ENCODE measurements at regions not wholly inside any gene's neighbourhood (a gene's known extent, or its start where the extent isn't known, plus 50 kb on each side); places are given as distances from the start of the nearest gene placed in this dataset.
"Not testable (repeated sequence)": the region's sequence is repeated elsewhere in the genome, so short reads cannot be mapped to it uniquely, and the experiment has no call there.

DNA sequence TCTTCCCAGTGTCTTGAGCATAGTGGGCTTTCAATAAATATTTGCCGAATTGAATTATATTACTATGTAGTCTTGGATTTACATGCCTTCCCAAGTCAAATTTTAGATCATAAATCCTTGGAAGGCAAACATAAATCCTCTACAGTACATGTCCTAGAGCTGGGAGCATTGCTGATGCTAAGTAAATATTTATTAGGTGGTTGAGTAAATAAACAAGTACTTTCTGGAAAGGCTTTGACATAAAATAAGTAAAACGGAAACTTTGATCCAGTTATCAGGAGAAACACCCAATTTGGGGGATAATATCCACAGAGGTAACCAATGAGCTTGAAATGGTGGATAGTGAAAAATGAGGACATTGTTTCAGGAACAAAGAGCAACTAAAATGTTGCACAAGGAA, 162.8 kb upstream of the SVIL start:
- DNase-seq (ENCODE audit: low read depth, low spot score): no peak

DNA sequence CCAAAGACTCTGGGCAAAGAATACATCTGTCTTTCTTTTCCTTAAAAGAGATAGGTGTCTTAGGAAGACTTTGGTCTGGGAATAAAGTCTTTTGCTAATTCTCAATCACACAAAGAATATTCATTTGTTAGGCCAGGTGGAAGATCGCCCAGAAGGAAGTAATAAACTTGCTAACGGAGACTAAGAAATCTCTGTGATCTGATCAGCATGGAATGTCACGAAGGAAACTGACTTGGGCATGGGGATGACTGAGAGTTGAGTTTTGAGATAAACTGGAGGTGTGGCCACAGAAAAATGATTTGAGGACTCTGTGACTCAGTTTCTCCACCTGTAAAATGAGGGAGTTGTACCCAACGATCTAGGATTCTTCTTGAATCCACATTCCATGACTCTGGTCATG, 161.1 kb upstream of the SVIL start:
- peak; percentile 75 for DNase-seq (ENCODE audit: low read depth, low spot score)

DNA sequence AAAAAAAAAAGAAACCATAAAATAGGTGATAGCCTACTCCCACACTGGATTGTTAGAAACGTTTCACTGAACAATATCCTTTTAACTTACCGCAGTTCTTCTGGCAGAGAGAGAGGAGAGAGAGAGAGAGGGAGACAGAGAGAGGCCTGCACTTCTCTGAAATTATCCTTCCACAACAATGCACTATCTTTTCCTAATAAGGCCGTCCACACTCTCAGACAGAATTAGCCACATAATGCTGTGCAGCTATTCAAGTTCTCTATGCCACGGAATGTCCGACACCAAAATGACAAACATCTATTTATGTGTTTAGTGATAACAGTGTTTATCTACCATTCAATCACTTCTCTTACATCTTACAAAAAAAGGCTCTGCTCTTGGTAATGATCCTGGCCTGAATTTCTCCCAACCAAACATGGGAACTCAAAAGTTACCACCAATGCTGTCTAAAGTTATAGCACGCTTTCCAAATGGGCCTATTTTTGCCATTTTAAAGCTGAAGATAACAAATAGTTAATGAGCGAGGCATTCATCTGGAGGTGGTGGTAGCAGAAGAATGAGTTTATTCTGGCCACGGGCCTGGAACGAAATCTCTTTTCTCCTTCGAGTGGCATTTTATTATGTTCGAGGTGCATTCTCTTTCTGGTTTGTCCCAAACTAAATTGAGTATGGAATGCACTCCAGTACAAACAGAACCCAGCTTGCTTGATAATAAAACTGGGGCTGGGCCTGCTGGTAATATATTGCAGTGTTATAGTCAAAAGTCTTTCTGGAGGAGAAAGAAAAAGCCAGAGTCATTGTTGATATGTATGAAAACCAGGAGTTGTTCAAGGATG, 160.2 kb upstream of the SVIL start:
- DNase-seq (ENCODE audit: low read depth, low spot score): peak; percentile 90

DNA sequence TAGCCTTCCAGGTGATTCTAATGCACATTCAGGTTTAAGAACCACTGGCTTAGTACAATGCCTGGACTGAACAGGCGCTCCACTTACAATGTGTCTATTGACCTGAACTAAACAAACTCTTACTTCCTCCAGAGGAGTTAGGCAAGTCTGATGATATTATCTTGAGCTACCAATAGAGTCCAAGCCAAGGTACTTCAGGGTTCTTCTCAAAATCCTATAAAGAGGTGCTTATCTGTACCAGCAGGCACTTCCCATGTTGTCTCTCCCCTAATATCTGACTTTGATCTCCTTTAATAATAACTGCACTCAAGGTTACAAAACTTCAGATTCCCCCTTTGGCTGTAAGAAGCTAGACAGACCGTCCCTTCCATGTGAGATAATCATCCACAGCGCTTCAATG, 157.0 kb upstream of the SVIL start:
- no peak for DNase-seq (ENCODE audit: low read depth, low spot score)

DNA sequence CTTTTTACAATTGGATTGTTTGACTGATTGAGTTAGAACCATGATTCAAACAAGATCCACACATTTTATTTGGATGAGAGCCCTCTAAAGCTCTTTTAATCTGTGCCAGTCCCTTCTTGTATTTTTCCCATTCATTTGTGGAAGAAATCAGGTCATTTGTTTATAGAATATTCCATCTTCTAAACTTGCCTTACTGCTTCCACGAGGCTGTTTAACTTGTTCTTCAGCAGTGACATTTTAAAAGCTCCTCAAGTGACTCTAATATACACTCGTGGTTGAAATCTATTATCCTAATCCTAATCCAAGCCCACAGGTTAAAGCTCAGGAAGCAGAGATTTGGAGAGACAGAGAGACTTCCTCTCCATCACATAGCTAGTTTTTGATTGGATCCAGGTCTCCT, 155.4 kb upstream of the SVIL start:
- DNase-seq (ENCODE audit: low read depth, low spot score): no peak

DNA sequence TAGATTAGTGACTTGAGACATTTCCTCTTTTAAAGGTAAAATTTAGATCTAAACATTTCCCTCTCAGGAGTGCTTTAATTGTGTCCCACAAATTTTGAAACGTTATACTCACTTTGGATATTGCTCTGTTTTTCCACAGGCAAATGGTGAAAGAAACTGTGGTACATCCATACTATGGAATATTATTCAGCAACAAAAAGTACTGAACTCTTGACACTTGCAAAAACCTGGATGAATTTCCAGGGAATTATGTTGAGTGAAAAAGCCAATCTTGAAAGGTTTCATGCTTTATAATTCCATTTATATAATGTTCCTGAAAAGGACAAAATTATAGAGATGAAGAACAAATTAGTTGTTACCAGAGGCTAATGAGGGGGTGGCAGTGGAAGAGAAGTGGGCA, 153.3 kb upstream of the SVIL start:
- no peak for DNase-seq (ENCODE audit: low read depth, low spot score)

DNA sequence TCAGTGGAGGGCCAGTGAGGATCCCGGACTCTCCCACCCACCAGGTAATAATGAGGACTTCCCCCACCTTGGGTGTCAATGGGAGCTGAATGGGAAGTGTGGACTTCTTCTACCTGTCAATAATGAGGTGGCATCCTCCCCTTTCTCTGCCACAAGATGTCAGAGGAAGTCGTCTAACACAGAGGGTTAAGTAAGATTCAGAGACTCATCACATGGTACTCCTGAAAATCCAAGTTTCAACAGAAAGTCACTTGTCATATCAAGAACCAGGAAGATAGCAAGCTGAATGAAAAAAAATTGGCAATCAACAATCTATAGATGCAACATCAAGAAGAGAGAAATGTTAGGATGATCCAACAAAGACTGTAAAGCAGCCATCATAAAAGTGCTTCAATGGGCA, 150.9 kb upstream of the SVIL start:
- DNase-seq (ENCODE audit: low read depth, low spot score): no peak

DNA sequence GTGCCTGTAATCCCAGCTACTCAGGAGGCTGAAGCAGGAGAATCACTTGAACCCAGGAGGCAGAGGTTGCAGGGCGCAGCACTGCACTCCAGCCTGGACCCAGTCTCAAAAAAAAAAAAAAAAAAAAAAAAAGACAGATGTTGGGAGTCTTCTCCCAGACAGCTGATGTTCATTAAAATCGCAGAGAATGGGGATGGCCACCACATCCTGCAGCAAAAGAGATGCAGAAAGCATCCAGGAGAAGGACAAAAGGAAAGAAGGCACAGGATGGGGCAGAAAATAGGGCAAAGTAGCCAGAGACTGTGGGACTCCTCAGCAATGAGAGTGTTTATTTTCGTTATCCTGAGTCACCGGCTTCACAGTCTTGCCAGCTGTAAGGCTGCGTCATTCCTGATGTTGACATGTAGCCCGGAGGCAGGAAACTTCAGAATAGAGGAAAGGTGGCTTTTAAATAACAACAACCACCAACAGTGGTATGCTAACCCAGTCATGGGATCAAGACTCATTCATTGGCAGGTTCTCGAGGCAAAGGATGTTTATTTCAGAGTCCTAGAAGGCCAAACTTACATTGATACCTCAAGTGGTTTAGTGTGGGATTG, 149.5 kb upstream of the SVIL start:
- peak; percentile 97 for DNase-seq (ENCODE audit: low read depth, low spot score)

DNA sequence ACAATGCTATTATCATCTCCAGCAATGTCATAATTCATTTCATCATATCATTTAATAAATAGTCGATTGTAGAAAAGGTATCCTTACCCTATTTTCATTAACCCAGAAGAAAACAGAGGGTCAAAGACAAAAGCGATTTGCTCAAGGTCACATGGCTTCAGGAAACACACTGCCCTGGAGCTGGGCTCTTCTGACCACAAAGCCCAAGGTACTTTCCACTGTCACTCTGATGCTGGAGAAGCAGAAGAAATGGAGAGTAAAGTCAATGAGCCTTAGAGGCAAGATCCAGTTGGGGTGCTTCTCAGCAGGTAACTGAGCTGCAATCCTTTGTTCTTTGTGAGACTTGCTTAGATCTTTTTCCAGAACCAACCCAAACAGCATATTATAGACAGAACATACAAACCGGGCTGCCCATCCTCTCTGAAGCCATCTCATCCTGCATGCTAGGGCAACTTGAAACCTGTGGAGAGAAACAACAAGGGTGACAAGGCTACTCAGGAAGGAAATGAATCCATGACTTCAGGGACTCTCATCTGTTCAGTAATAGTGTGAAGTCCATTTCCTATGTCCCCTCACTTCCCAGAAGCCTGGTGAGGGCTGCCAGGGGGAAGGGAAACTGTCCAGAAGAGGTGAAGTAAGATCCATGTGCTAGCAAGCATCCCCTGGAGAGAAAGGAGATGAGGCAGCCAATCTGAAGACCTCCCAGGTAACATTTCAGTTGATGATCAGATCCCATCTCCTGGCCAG, 148.6 kb upstream of the SVIL start:
- DNase-seq (ENCODE audit: low read depth, low spot score): no peak

DNA sequence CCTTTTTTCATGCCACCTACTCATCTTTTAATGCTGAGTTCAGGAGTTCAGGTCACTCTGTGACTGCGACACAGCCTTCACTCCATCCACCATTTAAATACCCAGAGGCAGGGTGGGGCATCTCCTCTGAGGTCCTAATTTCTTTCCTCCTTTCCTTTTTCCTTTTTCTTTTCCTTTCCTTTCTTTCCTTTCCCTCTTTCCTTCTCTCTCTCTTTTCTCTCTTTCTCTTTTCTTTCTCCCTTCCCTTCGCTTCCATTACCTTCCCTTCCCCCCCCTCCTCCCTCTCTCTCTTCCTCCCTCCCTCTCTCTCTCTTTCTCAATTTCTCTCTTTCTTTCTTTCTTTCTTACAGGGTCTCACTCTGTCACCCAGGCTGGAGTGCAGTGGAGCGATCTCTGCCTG, 145.9 kb upstream of the SVIL start:
- DNase-seq (ENCODE audit: low read depth, low spot score): no peak

DNA sequence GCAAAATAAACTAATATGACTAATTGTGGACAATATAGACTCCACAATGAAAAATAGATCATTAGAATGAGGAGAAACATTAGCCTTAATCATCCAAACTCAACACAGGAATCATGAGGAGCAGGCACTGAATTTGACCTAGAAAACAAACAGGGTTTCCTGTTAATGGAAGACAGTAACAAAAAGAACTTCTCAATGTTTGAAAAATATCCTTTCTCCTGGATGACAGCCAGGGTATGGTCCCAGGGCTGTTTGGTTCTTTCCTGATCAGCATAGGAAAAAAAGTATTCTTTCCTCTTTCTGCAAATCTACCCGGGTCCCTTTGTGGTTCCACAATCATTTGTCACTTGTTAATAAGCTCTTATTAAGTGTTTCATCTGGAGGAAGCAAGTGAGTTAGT, 145.3 kb upstream of the SVIL start:
- DNase-seq (ENCODE audit: low read depth, low spot score): no peak

DNA sequence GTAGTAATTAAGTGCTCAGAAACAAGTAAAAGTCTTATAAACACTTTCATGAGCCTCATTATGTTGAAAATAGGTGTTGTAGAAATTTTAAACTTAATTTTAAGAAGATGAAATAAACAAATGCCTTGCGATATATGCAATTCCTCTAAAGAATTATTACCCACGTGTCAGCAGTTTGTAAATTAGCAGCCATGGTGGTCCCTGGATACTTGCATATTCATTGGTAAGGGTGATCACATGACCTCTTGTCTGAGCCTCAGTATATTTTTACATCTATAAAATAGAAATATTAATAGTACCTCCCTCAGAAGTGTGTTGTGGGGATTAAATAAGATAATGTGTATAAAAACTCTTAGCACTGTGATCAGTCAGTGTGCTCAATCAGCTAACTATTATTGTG, 141.5 kb upstream of the SVIL start:
- no peak for DNase-seq (ENCODE audit: low read depth, low spot score)

DNA sequence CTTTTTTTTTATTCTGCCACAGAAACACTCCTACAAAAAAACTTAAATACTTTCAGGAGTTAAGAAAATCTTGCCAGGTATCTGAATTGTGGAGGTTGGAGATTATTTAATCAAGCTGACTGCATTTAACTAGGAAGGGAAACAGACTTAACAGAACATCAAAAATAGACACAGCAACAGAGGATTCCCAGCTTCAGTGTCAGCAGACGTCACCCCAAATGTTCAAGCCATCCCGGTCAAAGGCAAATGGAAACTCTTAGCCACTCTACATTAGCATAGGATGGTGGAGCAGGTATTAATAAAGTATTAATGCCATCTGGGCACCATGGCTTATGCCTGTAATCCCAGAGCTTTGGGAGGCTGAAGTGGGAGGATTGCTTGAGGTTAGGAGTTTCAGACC, 139.7 kb upstream of the SVIL start:
- no peak for DNase-seq (ENCODE audit: low read depth, low spot score)

DNA sequence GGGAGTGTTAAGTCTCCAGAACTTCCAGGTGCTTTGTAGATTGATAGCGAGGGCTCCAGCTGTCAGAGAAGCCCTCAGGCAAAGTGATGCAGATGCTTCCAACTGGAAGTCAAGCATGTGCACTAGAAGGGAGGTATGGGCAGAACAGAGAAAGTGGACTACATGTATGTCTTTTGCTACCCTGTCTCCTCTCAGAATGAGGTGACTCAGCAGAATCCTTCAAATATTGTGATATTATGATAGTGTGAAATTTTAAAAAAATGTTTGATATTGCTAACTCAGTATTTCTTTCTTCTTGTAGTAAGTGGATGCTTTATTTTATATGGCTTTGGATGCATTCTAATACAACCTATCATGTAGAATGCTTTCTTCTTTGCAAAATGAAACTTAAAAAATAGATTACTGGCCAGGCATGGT, 138.9 kb upstream of the SVIL start:
- DNase-seq (ENCODE audit: low read depth, low spot score): no peak

DNA sequence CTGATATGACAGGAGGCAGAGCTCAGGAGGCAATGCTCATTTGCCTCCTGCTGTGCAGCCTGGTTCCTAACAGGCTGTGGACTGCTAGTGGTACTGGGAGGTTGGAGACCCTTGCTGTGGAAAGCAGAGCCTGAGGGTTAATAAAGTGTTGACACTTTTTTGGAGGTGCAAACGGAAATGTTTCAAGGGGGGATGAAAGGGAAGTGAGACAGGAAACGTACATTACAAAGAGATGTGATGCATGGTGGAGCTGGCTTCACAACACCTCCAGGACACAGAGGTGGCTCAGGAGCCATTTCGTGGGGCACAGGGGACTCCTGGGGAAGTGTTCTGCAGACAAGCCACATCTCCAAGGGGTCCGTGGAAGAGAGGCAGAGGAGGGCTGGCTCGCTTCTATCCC, 137.6 kb upstream of the SVIL start:
- DNase-seq (ENCODE audit: low read depth, low spot score): no peak

DNA sequence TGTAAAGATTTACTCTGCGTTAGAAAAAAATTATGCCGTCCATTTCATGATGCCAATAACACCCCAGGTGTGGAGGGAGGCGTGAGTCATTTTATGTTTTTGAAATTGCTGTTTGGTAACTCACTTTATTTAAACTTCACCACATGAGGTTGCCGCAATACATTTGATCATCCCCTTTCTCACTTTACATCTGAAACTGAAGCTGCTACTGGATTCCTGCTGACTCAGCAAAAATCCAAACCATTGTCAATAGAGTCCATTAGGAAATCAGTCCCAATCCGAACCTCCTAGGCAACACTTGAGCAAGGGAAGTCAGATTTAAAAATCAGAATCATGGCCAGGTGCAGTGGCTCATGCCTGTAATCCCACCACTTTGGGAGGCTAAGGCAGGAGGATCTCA, 136.6 kb upstream of the SVIL start:
- DNase-seq (ENCODE audit: low read depth, low spot score): no peak

DNA sequence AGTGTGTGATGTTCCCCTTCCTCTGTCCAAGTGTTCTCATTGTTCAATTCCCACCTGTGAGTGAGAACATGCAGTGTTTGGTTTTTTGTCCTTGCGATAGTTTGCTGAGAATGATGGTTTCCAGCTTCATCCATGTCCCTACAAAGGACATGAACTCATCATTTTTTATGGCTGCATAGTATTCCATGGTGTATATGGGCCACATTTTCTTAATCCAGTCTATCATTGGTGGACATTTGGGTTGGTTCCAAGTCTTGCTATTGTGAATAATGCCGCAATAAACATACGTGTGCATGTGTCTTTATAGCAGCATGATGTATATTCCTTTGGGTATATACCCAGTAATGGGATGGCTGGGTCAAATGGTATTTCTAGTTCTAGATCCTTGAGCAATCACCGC, 134.5 kb upstream of the SVIL start:
- not testable (repeated sequence) for DNase-seq (ENCODE audit: low read depth, low spot score)

DNA sequence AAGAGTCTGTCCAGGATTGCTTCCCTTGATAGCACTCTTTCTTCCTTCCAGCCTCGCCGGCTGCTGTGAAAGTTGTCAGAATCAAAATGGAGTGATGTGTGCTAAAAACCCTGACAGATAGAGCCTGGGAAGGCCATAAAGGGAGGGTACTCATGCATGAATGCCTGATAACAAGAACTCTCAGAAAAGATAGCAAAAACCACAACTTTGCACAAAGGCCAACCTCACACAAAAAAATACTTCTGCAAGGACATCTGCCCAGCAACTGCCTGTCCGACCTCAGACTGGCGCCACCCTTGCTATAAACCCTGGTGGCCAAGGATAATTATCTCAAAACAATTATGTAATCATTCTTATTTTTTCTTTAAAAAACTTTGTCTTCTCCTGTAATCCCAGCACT, 133.2 kb upstream of the SVIL start:
- DNase-seq (ENCODE audit: low read depth, low spot score): no peak

DNA sequence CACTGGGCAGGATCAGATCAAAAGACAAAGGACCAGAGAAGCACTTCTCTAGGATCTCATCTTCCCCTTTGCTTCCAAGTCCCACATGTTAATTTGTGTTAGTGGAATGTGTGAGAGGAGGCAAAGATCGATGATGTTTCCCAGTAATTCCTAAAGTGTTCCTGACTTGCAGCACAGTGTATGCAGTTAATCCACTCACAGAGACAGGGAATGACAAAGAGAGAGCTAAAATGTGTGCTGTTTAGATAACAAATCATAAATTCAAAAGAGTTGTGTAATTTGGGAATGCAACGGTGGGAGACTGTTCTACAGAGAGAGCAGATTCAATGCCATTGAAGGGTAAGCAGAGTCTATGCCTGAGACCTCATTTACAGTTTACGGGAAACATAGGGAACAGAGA, 132.0 kb upstream of the SVIL start:
- DNase-seq (ENCODE audit: low read depth, low spot score): no peak

DNA sequence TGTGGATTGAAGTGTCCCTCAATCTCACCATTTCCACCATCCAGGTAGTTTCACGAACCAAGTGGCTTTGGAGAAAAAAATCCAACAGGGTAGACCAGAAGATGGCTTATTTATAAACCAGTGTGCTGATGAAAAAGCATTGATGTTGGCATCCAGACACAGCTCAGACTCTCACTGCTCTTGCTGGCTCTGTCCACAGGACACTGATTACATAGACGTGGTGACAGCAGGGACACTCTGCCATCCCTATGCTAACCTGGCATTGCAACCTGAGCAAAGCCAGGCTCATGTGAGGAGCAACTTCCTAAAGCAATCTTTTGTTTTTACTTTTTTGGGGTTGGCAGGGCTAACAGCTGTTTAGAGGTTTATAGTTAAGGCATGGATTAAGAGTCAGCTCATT, 130.6 kb upstream of the SVIL start:
- no peak for DNase-seq (ENCODE audit: low read depth, low spot score)

DNA sequence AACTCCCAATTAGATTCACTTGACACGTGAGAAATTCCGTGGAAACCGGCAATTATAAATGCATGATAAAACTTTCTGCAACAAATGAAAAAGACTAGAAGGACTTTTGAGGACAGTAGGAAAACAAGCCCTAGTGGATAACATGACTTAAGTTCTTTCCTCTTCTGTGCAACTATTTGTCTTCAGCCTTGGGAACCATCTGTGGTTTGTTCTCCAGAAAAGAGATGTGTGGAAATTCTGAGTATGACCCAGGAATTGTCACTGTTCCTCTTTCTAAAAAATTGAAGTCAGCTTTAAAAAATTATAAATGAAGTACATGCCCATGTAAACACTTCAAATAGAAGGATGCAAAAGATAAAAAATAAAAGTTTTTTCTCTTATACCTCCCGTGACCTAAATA, 128.6 kb upstream of the SVIL start:
- no peak for DNase-seq (ENCODE audit: low read depth, low spot score)

DNA sequence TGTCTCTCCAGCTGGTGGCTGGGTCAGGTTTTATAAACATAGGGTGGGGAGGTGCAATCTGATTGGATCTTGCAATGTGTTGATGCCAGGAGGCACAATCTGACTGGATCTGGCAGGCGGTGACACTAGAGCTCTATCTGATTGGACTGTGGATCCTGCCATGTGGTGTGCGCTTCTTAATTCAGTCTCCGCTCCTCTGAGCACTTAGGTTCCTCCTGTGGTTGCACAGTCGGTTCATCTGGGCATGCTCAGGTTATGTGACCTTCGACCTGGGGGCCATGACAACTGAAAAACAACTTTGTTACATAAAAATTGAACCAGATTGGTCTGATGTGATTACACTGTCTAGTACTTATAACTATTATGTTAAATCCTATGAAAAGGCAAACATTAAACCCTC, 127.1 kb upstream of the SVIL start:
- no peak for DNase-seq (ENCODE audit: low read depth, low spot score)
